ENCODE measurements at regions not wholly inside any gene's neighbourhood (a gene's known extent, or its start where the extent isn't known, plus 50 kb on each side); places are given as distances from the start of the nearest gene placed in this dataset.
"Not testable (repeated sequence)": the region's sequence is repeated elsewhere in the genome, so short reads cannot be mapped to it uniquely, and the experiment has no call there.

DNA sequence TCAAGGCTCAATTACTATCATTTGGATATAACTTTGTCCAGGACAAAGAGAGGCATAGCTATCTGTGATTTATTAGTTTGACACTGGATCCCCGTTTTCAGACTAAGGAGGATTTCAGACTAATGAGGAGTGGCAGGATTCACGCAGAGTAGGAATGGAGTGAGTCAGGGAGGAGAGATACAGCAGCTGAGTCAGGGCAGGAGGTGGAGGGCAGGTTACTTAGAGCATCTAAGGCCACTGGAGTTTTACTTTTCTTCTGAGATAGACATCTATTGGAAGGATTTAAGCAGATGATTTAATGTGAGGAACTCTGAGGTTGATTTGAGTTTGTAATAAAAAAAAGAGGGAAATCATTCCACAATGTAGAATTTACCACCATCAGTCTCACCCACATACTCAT is 110.6 kb downstream of the RPIA start:
- in situ Hi-C loops (cut with MboI; ENCODE audit: low sequenced_read_pairs, unreplicated experiment) = loop anchor here (25.0 kb wide), 1 partner anchor 335 kb away; no protein-coding TSS in a partner anchor
- DNase-seq (ENCODE audit: low spot score) = not testable (repeated sequence)

- TF ChIP-seq CTCF (IDR thresholded peaks at IDR 0.05; ENCODE audit: borderline replicate concordance, control extremely low read depth, extremely low read depth, insufficient read depth, missing control alignments) = no peak
- DNase-seq (ENCODE audit: low spot score) = no peak
- in situ Hi-C loops (cut with MboI; ENCODE audit: low sequenced_read_pairs, unreplicated experiment) = loop anchor here (25.0 kb wide), 1 partner anchor 330 kb away; no protein-coding TSS in a partner anchor
Observed at GRCh38 chr2:88807237-88807962, 115.9 kb downstream of the RPIA start.

DNA sequence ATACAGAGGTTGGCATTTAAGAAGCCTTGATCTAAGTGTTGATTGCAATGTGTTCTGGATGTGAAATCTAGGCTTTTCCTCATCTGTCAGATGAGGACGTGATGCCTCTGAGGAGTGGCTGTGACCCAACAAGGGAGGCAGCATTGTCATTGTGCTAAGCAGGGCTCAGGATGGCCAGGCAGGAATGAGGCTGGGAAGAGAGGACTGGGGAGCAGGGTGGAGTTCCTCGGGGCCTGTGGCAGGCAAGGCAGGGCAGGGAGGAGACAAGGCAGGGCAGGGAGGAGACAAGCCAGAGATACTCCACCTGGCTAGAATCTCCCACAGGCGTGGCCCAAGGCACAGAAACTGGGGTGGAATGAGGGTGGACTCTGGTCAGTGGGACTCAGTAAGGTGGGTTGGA is 116.6 kb downstream of the RPIA start:
- DNase-seq (ENCODE audit: low spot score) = no peak
- no peak for TF ChIP-seq CTCF (IDR thresholded peaks at IDR 0.05; ENCODE audit: borderline replicate concordance, control extremely low read depth, extremely low read depth, insufficient read depth, missing control alignments)
- in situ Hi-C loops (cut with MboI; ENCODE audit: low sequenced_read_pairs, unreplicated experiment) = loop anchor here (25.0 kb wide), 1 partner anchor 329 kb away; no protein-coding TSS in a partner anchor

GRCh38 chr2:88808652-88809051 is 117.2 kb downstream of the RPIA start:
- TF ChIP-seq CTCF (IDR thresholded peaks at IDR 0.05; ENCODE audit: borderline replicate concordance, control extremely low read depth, extremely low read depth, insufficient read depth, missing control alignments) = no peak
- in situ Hi-C loops (cut with MboI; ENCODE audit: low sequenced_read_pairs, unreplicated experiment) = loop anchor here (25.0 kb wide), 1 partner anchor 329 kb away; no protein-coding TSS in a partner anchor
- DNase-seq (ENCODE audit: low spot score) = no peak

DNA sequence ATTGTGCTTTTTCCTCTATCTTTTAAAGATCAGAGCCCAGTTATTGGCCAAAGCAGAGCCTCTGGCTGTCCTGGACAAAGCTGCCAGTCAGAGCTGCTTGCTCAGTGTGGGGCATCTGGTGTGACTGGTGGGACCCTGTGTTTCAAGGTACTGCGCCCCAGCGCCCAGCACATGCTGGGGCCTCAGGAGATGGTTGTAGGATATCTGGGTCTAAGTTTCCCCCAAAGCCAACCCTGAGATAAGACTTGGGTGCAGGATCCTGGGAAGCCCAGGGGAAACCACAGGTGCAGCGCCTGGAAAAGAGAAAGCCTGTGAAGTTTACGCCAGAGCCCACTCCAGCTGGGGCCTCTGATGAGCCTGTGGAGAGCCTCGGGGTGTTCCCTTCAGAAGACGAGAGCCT is 117.7 kb downstream of the RPIA start:
- no peak for DNase-seq (ENCODE audit: low spot score)
- in situ Hi-C loops (cut with MboI; ENCODE audit: low sequenced_read_pairs, unreplicated experiment) = loop anchor here (25.0 kb wide), 1 partner anchor 328 kb away; no protein-coding TSS in a partner anchor
- TF ChIP-seq CTCF (IDR thresholded peaks at IDR 0.05; ENCODE audit: borderline replicate concordance, control extremely low read depth, extremely low read depth, insufficient read depth, missing control alignments) = no peak

GRCh38 chr2:88810017-88810416 is 118.5 kb downstream of the RPIA start:
- DNase-seq (ENCODE audit: low spot score) = no peak
- in situ Hi-C loops (cut with MboI; ENCODE audit: low sequenced_read_pairs, unreplicated experiment) = loop anchor here (25.0 kb wide), 1 partner anchor 327 kb away; no protein-coding TSS in a partner anchor
- TF ChIP-seq CTCF (IDR thresholded peaks at IDR 0.05; ENCODE audit: borderline replicate concordance, control extremely low read depth, extremely low read depth, insufficient read depth, missing control alignments) = no peak

- TF ChIP-seq CTCF (IDR thresholded peaks at IDR 0.05; ENCODE audit: borderline replicate concordance, control extremely low read depth, extremely low read depth, insufficient read depth, missing control alignments) = no peak
- no peak for DNase-seq (ENCODE audit: low spot score)
- in situ Hi-C loops (cut with MboI; ENCODE audit: low sequenced_read_pairs, unreplicated experiment) = loop anchor here (25.0 kb wide), 1 partner anchor 327 kb away; no protein-coding TSS in a partner anchor
Observed at GRCh38 chr2:88810488-88810887, 119.0 kb downstream of the RPIA start.

All from GM13976 (cell line).